ENCODE measurements at regions not wholly inside any gene's neighbourhood (a gene's known extent, or its start where the extent isn't known, plus 50 kb on each side); places are given as distances from the start of the nearest gene placed in this dataset.

GRCh38 chr15:100766243-100767000, 113.2 kb upstream of the ALDH1A3 start:
- intact Hi-C loops (cut with micrococcal nuclease; ENCODE audit: unreplicated experiment): no loop called here
- TF ChIP-seq, protein P1, sequence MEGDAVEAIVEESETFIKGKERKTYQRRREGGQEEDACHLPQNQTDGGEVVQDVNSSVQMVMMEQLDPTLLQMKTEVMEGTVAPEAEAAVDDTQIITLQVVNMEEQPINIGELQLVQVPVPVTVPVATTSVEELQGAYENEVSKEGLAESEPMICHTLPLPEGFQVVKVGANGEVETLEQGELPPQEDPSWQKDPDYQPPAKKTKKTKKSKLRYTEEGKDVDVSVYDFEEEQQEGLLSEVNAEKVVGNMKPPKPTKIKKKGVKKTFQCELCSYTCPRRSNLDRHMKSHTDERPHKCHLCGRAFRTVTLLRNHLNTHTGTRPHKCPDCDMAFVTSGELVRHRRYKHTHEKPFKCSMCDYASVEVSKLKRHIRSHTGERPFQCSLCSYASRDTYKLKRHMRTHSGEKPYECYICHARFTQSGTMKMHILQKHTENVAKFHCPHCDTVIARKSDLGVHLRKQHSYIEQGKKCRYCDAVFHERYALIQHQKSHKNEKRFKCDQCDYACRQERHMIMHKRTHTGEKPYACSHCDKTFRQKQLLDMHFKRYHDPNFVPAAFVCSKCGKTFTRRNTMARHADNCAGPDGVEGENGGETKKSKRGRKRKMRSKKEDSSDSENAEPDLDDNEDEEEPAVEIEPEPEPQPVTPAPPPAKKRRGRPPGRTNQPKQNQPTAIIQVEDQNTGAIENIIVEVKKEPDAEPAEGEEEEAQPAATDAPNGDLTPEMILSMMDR (IDR thresholded peaks at IDR 0.05; ENCODE audit: insufficient read depth in 1 of 2, low read depth in 1 of 2, low read length in 1 of 2, severe bottlenecking in 1 of 2, unreplicated experiment in 1 of 2): no peak
- no peaks in the 10 kb centered on the region for H3K36me3 ChIP-seq (ENCODE audit: control insufficient read depth, insufficient read depth, low read length)
- DNase-seq: peak in 1 of 2 experiments; percentile 19
- Mint-ChIP-seq H3K27ac (ENCODE audit: unreplicated experiment) (no peak overlapping the region), H3K9me3 (ENCODE audit: unreplicated experiment) (no peaks in the 10 kb centered on the region), H3K27me3 (ENCODE audit: insufficient read depth, unreplicated experiment) (no peaks in the 10 kb centered on the region), H3K36me3 (ENCODE audit: insufficient read depth, unreplicated experiment) (peaks cover 5% of the 10 kb centered on the region), H3K4me1 (ENCODE audit: low read depth, unreplicated experiment) (peaks cover 6% of the 10 kb centered on the region), H3K4me3 (ENCODE audit: unreplicated experiment) (no peak overlapping the region)
- ChIA-PET POLR2A (no interaction called here), CTCF (no interaction called here)
- H3K4me1 ChIP-seq: no peaks in the 10 kb centered on the region
- H3K9me3 ChIP-seq: no peaks in the 10 kb centered on the region
- no TSS peak for BruUV-seq (replicated peaks)
- no peaks in the 10 kb centered on the region for H3K27me3 ChIP-seq (replicated peaks; ENCODE audit: control insufficient read depth, insufficient read depth, low read length)
- no peak overlapping the region for H3K4me3 ChIP-seq (ENCODE audit: low read depth, low read length)

DNA sequence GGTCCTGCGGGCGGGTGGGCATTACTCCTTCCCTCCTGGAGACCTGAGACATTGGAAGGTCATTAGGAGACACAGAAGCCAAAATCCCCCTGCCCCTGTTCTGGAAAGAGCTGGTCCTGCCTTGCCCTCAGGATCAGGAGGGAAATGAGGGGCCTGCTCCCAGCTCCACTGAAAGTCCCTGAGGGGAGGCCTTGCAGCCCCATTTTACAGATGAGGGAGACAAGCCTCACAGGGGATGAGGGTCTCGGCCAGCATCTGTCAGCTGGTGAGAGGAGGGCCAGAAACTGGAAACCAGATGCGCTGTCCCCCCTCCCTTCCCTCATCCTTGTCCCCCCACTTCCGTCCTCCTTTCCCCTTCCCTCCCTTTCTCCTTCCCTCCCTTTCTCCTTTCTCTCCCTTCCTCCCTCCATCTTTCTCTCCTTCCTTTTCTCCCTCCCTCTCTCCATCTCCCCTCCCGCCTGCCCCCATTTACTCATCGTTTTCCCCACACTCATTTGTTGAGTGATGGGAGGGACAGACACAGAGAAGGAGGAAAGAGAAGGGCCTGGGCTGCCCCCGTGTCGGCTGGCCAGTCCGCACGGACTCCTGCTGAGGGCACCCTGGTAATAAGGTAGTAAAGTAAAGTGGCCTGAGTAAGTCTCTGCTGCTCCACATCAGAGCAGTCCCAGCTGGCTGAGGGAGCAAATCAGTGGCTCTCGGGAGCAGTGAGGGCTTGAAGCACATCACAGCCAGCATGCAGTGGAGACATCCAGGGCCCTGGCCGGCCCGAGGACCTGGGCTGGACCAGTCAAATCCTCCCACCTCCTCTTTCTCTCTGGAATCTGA, 112.4 kb upstream of the ALDH1A3 start:
- ChIA-PET CTCF (no interaction called here), POLR2A (no interaction called here)
- H3K4me1 Mint-ChIP-seq (ENCODE audit: low read depth, unreplicated experiment): peaks cover under 1% of the 10 kb centered on the region

GRCh38 chr15:100768501-100768931, 111.1 kb upstream of the ALDH1A3 start:
- intact Hi-C loops (cut with micrococcal nuclease; ENCODE audit: unreplicated experiment): no loop called here
- DNase-seq: no peak
- no peaks in the 10 kb centered on the region for H3K9me3 ChIP-seq
- no peaks in the 10 kb centered on the region for H3K36me3 ChIP-seq (ENCODE audit: control insufficient read depth, insufficient read depth, low read length)
- no peaks in the 10 kb centered on the region for H3K4me1 Mint-ChIP-seq (ENCODE audit: low read depth, unreplicated experiment)
- H3K27me3 ChIP-seq (replicated peaks; ENCODE audit: control insufficient read depth, insufficient read depth, low read length): no peaks in the 10 kb centered on the region
- no peak overlapping the region for H3K4me3 ChIP-seq (ENCODE audit: low read depth, low read length)
- H3K4me1 ChIP-seq: no peaks in the 10 kb centered on the region
- TF ChIP-seq, protein P1 (IDR thresholded peaks at IDR 0.05; ENCODE audit: insufficient read depth in 1 of 2, low read depth in 1 of 2, low read length in 1 of 2, severe bottlenecking in 1 of 2, unreplicated experiment in 1 of 2): no peak
- H3K27ac Mint-ChIP-seq (ENCODE audit: unreplicated experiment): no peak overlapping the region
- peaks cover 5% of the 10 kb centered on the region for H3K36me3 Mint-ChIP-seq (ENCODE audit: insufficient read depth, unreplicated experiment)
- ChIA-PET CTCF (no interaction called here), POLR2A (no interaction called here)
- H3K27me3 Mint-ChIP-seq (ENCODE audit: insufficient read depth, unreplicated experiment): no peaks in the 10 kb centered on the region
- H3K9me3 Mint-ChIP-seq (ENCODE audit: unreplicated experiment): no peaks in the 10 kb centered on the region
- H3K4me3 Mint-ChIP-seq (ENCODE audit: unreplicated experiment): no peak overlapping the region
- BruUV-seq (replicated peaks): no TSS peak

More for the DNA sequence above, 112.4 kb upstream of the ALDH1A3 start:
- TF ChIP-seq, protein P1 (IDR thresholded peaks at IDR 0.05; ENCODE audit: insufficient read depth in 1 of 2, low read depth in 1 of 2, low read length in 1 of 2, severe bottlenecking in 1 of 2, unreplicated experiment in 1 of 2): no peak
- intact Hi-C loops (cut with micrococcal nuclease; ENCODE audit: unreplicated experiment): no loop called here
- H3K4me1 ChIP-seq: no peaks in the 10 kb centered on the region
- Mint-ChIP-seq H3K27ac (ENCODE audit: unreplicated experiment) (no peak overlapping the region), H3K4me3 (ENCODE audit: unreplicated experiment) (no peak overlapping the region), H3K36me3 (ENCODE audit: insufficient read depth, unreplicated experiment) (peaks cover 5% of the 10 kb centered on the region), H3K9me3 (ENCODE audit: unreplicated experiment) (no peaks in the 10 kb centered on the region), H3K27me3 (ENCODE audit: insufficient read depth, unreplicated experiment) (no peaks in the 10 kb centered on the region)
- peak in 1 of 2 experiments; percentile 12 for DNase-seq
- no TSS peak for BruUV-seq (replicated peaks)
- H3K4me3 ChIP-seq (ENCODE audit: low read depth, low read length): no peak overlapping the region
- no peaks in the 10 kb centered on the region for H3K27me3 ChIP-seq (replicated peaks; ENCODE audit: control insufficient read depth, insufficient read depth, low read length)
- no peaks in the 10 kb centered on the region for H3K36me3 ChIP-seq (ENCODE audit: control insufficient read depth, insufficient read depth, low read length)
- H3K9me3 ChIP-seq: no peaks in the 10 kb centered on the region
